ENCODE measurements at regions not wholly inside any gene's neighbourhood (a gene's known extent, or its start where the extent isn't known, plus 50 kb on each side); places are given as distances from the start of the nearest gene placed in this dataset.

DNA sequence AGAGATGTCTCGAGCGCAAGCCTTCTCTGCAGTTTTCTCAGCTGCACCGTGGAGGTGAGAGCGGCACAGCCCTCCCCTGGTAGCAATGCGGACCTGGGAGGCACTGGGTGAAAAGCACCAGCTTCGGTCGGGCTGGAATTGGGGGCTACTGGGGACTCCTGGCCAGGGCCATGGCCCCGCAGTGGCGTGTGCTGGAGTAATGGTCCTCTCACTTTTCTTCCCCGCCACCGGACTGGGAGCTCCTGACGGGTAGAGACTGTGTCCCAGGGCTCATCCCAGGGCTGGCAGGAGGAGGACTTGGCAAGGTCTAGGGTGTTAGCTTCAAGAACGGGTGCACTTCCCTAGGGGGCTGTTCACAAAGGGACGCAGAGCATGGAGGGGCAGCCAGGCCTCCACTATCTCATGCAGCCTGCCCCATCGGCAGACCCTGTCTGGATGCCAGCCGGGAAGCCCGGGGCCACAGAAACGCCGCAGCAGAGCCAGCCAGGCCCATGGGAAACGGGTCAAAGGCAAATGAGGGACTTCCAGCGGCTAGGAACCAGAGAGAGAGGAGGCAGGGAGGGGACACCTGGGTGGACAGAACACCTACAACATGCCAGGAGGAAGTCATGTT is 92.6 kb upstream of the MVB12B start:
- TF ChIP-seq, protein P1, sequence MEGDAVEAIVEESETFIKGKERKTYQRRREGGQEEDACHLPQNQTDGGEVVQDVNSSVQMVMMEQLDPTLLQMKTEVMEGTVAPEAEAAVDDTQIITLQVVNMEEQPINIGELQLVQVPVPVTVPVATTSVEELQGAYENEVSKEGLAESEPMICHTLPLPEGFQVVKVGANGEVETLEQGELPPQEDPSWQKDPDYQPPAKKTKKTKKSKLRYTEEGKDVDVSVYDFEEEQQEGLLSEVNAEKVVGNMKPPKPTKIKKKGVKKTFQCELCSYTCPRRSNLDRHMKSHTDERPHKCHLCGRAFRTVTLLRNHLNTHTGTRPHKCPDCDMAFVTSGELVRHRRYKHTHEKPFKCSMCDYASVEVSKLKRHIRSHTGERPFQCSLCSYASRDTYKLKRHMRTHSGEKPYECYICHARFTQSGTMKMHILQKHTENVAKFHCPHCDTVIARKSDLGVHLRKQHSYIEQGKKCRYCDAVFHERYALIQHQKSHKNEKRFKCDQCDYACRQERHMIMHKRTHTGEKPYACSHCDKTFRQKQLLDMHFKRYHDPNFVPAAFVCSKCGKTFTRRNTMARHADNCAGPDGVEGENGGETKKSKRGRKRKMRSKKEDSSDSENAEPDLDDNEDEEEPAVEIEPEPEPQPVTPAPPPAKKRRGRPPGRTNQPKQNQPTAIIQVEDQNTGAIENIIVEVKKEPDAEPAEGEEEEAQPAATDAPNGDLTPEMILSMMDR (IDR thresholded peaks at IDR 0.05; ENCODE audit: low read depth, low read length, missing control alignments), result no peak
- H3K4me3 ChIP-seq (ENCODE audit: low read depth, low read length), result no peak overlapping the region
- DNase-seq (ENCODE audit: low read depth), result no peak

DNA sequence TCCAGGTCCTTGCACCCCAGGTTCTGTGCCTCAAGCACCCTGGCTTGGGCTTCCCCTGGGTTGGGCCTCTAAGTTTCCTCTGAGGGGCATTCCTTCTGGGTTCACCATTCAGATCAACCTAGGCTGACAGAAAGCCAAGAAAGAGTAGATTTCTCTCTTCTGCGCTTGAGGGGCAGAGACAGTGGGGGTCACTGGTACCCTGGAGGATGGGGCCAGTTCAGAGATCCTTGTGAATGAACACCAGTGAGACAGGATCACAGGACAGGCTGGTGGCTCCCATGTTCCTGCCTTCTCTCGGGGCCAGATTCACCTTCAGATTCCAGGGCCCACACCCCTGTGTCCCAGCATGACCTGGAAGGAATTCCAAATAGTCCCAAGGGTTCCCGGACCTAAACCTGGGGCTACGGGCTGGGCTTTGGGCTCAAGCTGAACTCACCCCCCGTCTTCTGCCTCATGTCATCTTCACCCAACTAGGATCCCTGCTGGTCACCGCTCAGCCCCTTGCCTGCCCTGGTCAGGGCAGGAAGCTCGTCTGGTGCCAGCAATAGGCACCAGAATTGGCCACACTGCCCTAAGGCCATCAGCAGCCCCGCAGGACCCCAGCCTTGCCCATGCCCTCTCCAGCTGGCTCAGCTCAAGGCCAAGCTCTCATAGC is 91.8 kb upstream of the MVB12B start:
- no peak overlapping the region for H3K4me3 ChIP-seq (ENCODE audit: low read depth, low read length)
- DNase-seq (ENCODE audit: low read depth), result no peak
- TF ChIP-seq, protein P1 (IDR thresholded peaks at IDR 0.05; ENCODE audit: low read depth, low read length, missing control alignments), result no peak

DNA sequence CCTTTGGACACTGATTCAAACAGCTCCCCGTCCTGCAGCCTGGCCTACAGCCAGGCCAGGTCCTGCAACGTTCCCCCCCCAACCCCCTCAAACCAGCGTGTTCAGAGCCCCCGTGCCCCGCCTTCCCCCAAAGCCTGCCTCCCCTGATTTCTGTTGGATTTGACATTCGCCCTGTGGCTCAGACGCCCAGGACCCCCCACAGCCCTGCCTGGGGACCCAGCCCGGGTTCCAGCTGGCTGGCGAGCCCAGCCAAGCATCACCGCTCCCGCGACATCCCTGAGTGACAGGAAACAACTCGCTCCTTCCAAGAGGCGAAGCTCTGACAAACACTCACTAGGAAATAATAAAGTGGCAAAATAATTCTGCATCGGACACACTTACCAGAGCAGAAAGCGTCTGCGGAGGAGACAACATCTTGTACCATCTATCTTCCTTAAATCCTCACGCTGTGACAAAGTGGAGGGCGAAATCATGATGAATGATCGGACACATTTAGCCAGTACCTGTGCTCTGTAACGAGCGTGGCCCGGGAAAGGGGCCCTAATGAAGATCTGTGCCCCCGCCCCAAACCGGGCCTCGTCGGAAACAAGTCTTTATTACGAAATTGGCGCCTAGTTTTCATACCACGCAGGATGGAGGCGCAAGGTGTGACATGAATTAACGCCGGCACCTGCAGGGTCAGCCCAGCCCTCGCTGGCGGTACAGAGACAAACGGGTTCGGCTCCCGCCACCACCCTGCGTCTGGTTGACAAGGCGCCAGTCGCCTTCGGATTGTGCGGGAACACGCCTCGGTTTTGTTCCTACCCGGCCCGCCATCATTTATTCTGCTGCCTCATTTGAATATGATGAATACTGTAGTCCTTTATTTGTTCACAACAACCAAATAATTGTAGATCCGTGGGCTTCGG is 91.0 kb upstream of the MVB12B start:
- DNase-seq (ENCODE audit: low read depth), result no peak
- TF ChIP-seq, protein P1 (IDR thresholded peaks at IDR 0.05; ENCODE audit: low read depth, low read length, missing control alignments), result no peak
- H3K4me3 ChIP-seq (ENCODE audit: low read depth, low read length), result no peak overlapping the region

DNA sequence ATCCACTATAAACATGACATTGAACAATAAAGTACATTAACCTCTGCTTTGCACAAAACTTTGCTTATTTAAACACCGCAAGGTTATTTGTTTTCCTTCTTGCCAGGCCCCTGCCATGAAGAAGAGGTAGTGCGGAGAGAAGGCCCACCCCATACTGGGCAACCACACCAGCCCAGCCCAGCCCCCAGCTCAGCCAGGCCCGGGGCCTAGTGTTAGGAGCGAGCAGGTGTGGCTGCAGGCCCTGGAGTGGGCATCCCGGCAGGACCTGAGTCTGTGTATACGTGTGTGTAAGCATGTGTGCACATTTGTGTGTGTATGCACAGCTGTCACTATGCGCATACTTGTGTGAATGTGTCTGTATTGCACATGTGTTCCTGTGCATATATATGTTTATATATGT is 90.4 kb upstream of the MVB12B start:
- H3K4me3 ChIP-seq (ENCODE audit: low read depth, low read length), result no peak overlapping the region
- TF ChIP-seq, protein P1 (IDR thresholded peaks at IDR 0.05; ENCODE audit: low read depth, low read length, missing control alignments), result no peak
- DNase-seq (ENCODE audit: low read depth), result no peak

DNA sequence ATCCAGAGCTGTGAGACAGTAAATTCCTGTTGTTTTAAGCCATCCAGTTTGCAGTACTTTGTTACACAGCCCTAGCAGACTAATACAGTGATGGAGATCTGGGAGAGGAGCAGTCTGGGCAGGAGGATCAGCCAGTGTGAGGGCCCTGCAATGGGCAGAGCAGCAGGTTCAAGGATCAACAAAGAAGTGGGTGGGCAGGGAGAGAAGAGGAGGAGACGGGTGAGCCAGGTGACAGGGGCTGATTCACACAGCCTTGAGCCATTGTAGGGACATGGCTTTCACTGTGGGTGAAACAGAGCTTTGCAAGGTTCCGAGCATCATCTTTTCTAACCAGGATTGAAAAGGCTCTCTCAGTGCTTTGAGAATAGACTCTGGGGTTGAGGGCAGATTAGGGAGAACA is 88.2 kb upstream of the MVB12B start:
- H3K4me3 ChIP-seq (ENCODE audit: low read depth, low read length), result no peak overlapping the region

DNA sequence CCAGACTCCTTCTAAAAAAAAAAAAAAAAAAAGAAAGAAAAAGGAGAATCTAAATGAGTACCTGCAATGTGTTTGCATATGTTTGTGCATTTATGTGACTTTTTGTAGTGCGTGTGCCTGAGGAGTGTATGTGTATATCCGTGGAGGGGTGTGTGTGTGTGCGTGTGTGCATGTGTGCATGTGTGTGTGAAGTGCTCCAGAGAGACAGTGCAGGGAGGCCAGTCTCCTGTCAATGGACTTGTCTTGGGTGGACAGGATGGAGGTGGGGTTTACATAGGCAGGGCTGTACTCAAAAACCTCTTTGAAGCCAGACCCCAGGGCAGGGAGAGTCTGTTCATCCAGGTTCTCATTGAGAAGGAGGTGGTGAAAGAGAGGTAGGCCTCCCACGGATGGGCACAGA is 87.1 kb upstream of the MVB12B start:
- no peak overlapping the region for H3K4me3 ChIP-seq (ENCODE audit: low read depth, low read length)
- DNase-seq (ENCODE audit: low read depth), result no peak
- TF ChIP-seq, protein P1 (IDR thresholded peaks at IDR 0.05; ENCODE audit: low read depth, low read length, missing control alignments), result no peak

More for the DNA sequence above, 88.2 kb upstream of the MVB12B start:
- TF ChIP-seq, protein P1 (IDR thresholded peaks at IDR 0.05; ENCODE audit: low read depth, low read length, missing control alignments), result no peak
- DNase-seq (ENCODE audit: low read depth), result no peak
